Stomach (tissue), 8 donors: ENCODE measurements at regions not wholly inside any gene's neighbourhood (a gene's known extent, or its start where the extent isn't known, plus 50 kb on each side); places are given as distances from the start of the nearest gene placed in this dataset.
"Not testable (repeated sequence)": the region's sequence is repeated elsewhere in the genome, so short reads cannot be mapped to it uniquely, and the experiment has no call there.

Source experiments
- DNase-seq, 2 donors: peaks; one replicate each; pipeline versions ENCODE4 v3.0.0 to v3.0.0-alpha.2; 2013 to 2019
- H3K27ac ChIP-seq, 5 donors: fragments of 200-600 bp in 4 of 5; sonication (generic) in 4 of 5; one replicate each; pipeline ENCODE4 v1.5.1; 2013 to 2019; ENCODE audit warnings: mild to moderate bottlenecking in 1 of 5, moderate library complexity in 1 of 5
- H3K27me3 ChIP-seq, 3 donors: fragments of 200-600 bp; sonication (generic); one replicate each; pipeline ENCODE4 v1.5.1; 2017 to 2019; ENCODE audit warnings: mixed run types in 1 of 3
- H3K36me3 ChIP-seq, 4 donors: fragments of 200-600 bp; sonication (generic); 1 replicate in 3 of 4; 2 replicates in 1 of 4; pipeline ENCODE4 v1.5.1; 2016 to 2019
- H3K4me1 ChIP-seq, 4 donors: fragments of 200-600 bp; sonication (generic); one replicate each; pipeline ENCODE4 v1.5.1; 2016 to 2019
- H3K4me3 ChIP-seq, 4 donors: fragments of 200-600 bp; sonication (generic) in 3 of 4; one replicate each; pipeline ENCODE4 v1.5.1; 2016 to 2019; ENCODE audit warnings: mild to moderate bottlenecking in 1 of 4
- H3K9me3 ChIP-seq, 4 donors: fragments of 200-600 bp; sonication (generic); one replicate each; pipeline ENCODE4 v1.5.1; 2016 to 2019
- EP300 ChIP-seq: sonication (generic); formaldehyde crosslinking; IDR thresholded peaks from one replicate; pipeline ENCODE4 v1.6.1; 2017; ENCODE audit warnings: antibody characterized with exemption
- POLR2A ChIP-seq, 4 donors: fragments of 450-650 bp; IDR thresholded peaks; one replicate each; pipeline ENCODE4 v1.6.1; 2016; ENCODE audit warnings: antibody characterized with exemption in 4 of 4, control low read depth in 2 of 4, mild to moderate bottlenecking in 1 of 4, moderate library complexity in 1 of 4
- POLR2AphosphoS5 ChIP-seq, 3 donors: sonication (generic); formaldehyde crosslinking; IDR thresholded peaks; one replicate each; pipeline ENCODE4 v1.6.1; 2016; ENCODE audit warnings: antibody characterized with exemption in 3 of 3
- WGBS, 5 donors: extraction: QIAGEN DNeasy Blood & Tissue Kit in 3 of 5; methylation state at CpG; one replicate each; pipeline versions ENCODE4 v1.1.5 to v1.1.7; 2013 to 2018; 5-methylcytosine and 5-hydroxymethylcytosine counted together
- intact Hi-C: fragments of 100-400 bp; cut with DNase I; formaldehyde crosslinking; loops from one replicate; pipeline ENCODE4 v1.15.1; 2023; ENCODE audit warnings: low total_unique reads
- TF ChIP-seq, protein P1 (sequence below), 7 experiments: fragments of 450-650 bp in 4 of 7; fragments of 200-600 bp in 3 of 7; sonication (generic) in 3 of 7; IDR thresholded peaks; one replicate each; pipeline ENCODE4 v1.5.1; 2016 to 2019; ENCODE audit warnings: antibody characterized with exemption in 7 of 7, control low read depth in 2 of 7, mild to moderate bottlenecking in 1 of 7
- donor health status: healthy with polysubstance abuse.
- donor health status: Bipolar disorder and iron deficiency.
- donor health status: healthy.

DNA sequence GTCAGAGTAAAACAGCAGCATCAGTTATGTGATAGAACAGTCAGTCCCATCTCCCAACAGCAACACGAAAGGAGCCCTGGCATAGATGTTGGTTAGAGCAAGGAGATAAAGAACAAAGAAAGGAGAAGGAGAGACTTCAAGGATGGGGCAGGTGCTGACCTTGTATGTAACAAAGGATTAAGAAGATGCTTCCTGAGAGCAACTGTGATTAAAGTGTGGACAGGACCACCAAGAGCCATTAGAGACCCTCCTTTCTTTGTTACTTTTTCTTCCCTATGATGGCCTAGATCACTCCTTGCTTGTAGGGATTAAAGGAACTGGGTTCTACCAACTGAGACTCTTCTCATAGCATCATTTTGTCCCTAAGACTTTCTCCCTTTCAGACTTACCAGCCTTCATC, 75.2 kb upstream of the GPR6 start:
- WGBS, 5 donors = 74 to 91% (median 83%) methylated on average over 1 of the region's 1 CpG
- intact Hi-C loops = no loop called here
- no peak for DNase-seq
- no peaks in the 10 kb centered on the region for H3K4me1 ChIP-seq
- H3K27me3 ChIP-seq = no peaks in the 10 kb centered on the region
- no peak overlapping the region for H3K4me3 ChIP-seq
- no peaks in the 10 kb centered on the region for H3K36me3 ChIP-seq
- H3K9me3 ChIP-seq = no peaks in the 10 kb centered on the region
- TF ChIP-seq, protein P1, sequence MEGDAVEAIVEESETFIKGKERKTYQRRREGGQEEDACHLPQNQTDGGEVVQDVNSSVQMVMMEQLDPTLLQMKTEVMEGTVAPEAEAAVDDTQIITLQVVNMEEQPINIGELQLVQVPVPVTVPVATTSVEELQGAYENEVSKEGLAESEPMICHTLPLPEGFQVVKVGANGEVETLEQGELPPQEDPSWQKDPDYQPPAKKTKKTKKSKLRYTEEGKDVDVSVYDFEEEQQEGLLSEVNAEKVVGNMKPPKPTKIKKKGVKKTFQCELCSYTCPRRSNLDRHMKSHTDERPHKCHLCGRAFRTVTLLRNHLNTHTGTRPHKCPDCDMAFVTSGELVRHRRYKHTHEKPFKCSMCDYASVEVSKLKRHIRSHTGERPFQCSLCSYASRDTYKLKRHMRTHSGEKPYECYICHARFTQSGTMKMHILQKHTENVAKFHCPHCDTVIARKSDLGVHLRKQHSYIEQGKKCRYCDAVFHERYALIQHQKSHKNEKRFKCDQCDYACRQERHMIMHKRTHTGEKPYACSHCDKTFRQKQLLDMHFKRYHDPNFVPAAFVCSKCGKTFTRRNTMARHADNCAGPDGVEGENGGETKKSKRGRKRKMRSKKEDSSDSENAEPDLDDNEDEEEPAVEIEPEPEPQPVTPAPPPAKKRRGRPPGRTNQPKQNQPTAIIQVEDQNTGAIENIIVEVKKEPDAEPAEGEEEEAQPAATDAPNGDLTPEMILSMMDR (IDR thresholded peaks at IDR 0.05) = no peak
- TF ChIP-seq EP300 = no peak
- TF ChIP-seq POLR2A (IDR thresholded peaks at IDR 0.05) = no peak
- TF ChIP-seq POLR2AphosphoS5 (IDR thresholded peaks at IDR 0.05) = no peak
- H3K27ac ChIP-seq = no peak overlapping the region

DNA sequence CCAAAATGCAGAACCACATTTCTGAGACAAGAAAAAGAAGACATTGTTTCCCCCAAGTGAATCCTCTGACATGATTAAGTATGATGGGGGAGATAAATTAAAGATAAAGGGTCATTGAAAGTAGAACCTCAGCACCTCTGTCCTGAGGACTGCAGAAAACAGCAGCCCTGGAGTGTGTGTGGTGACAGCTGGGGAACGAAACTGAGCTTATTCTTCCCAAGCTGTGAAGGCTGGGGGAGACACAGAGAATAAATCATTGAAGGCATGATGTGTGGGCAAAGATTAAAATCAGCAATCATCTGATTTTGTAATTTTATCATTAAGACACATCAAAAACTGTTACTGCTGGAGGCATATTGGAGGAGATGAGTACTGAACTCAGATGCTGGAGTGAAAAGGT, 67.5 kb upstream of the GPR6 start:
- intact Hi-C loops = no loop called here
- Histone ChIP-seq H3K27ac (no peak overlapping the region), H3K36me3 (no peaks in the 10 kb centered on the region), H3K4me1 (peaks cover 0 to 3% (median 0%) of the 10 kb centered on the region in 4 donors), H3K4me3 (no peak overlapping the region), H3K9me3 (no peaks in the 10 kb centered on the region), H3K27me3 (no peaks in the 10 kb centered on the region)
- DNase-seq = no peak
- TF ChIP-seq EP300 (no peak), POLR2AphosphoS5 (IDR thresholded peaks at IDR 0.05) (no peak), POLR2A (IDR thresholded peaks at IDR 0.05) (no peak)
- TF ChIP-seq, protein P1 (IDR thresholded peaks at IDR 0.05) = no peak
- WGBS, 5 donors = 48 to 85% (median 59%) methylated on average over 1 of the region's 1 CpG

DNA sequence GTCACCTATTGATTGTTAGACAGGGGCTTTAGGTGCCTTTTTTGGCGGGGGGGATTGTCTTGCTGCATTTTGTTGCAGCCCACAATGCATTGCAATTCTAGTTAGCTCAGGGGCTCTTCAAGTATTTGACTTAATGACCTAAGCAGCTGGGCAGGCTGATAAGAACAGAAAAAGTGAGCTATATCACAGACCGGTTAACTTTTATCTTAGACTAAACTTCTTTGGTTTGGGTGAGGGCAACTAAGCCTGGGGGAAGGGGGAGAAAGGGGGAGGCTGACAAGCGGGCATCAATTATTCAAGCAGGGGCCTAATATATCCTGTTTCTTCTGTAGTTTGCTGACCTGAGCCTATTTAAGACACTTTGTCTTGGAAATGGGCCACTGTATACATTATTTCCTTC, 66.0 kb upstream of the GPR6 start:
- Histone ChIP-seq H3K27me3 (no peaks in the 10 kb centered on the region), H3K36me3 (no peaks in the 10 kb centered on the region), H3K9me3 (no peaks in the 10 kb centered on the region), H3K4me1 (peaks cover 0 to 3% (median 0%) of the 10 kb centered on the region in 4 donors), H3K4me3 (no peak overlapping the region), H3K27ac (no peak overlapping the region)
- DNase-seq = peak in 1 of 2 donors; percentile 21
- intact Hi-C loops = no loop called here
- 16 to 27% (median 21%) methylated on average over 3 of the region's 3 CpGs for WGBS, 5 donors
- TF ChIP-seq POLR2A (IDR thresholded peaks at IDR 0.05) = no peak
- no peak for TF ChIP-seq POLR2AphosphoS5 (IDR thresholded peaks at IDR 0.05)
- TF ChIP-seq, protein P1 (IDR thresholded peaks at IDR 0.05) = no peak
- no peak for TF ChIP-seq EP300

DNA sequence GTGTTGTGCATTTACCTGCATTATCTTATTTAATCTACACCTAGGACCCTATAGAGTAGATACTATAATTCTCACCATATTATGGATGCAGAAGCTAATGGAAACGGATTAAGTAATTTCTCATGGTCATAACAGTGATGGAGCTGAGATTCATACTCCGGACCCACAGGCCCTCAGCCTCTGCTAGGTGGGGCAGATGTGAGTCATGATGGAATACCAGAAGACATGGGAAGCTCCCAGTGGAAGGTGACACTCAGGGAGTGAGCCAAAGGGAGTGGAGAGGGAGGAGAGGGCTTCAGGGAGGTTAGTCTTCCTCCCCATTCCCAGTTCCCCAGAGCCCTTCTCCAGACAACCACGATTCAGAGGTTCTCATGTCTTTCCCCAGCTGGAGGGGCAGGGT, 65.2 kb upstream of the GPR6 start:
- no peak for DNase-seq
- H3K9me3 ChIP-seq = no peaks in the 10 kb centered on the region
- no peaks in the 10 kb centered on the region for H3K36me3 ChIP-seq
- H3K4me3 ChIP-seq = no peak overlapping the region
- H3K27ac ChIP-seq = no peak overlapping the region
- intact Hi-C loops = no loop called here
- 79 to 89% (median 86%) methylated on average over 3 of the region's 3 CpGs for WGBS, 5 donors
- peaks cover 0 to 3% (median 0%) of the 10 kb centered on the region in 4 donors for H3K4me1 ChIP-seq
- no peaks in the 10 kb centered on the region for H3K27me3 ChIP-seq
- TF ChIP-seq POLR2A (IDR thresholded peaks at IDR 0.05) = no peak
- TF ChIP-seq, protein P1 (IDR thresholded peaks at IDR 0.05) = no peak
- TF ChIP-seq EP300 = no peak
- no peak for TF ChIP-seq POLR2AphosphoS5 (IDR thresholded peaks at IDR 0.05)

DNA sequence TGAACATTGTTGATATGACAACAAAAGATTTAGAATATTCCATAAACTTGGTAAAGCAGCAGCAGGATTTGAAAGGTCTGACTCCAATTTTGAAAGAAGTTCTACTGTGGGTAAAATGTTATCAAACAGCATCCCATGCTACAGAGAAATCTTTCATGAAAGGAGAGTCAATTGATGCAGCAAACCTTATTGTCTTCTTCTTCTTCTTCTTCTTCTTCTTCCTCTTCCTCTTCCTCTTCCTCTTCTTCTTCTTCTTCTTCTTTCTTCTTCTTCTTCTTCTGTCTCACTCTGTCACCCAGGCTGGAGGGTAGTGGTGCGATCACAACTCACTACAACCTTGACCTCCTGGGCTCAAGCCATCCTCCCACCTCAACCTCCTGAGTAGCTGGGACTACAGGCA, 62.4 kb upstream of the GPR6 start:
- H3K36me3 ChIP-seq, H3K27me3 ChIP-seq, H3K4me1 ChIP-seq, DNase-seq, intact Hi-C loops, H3K27ac ChIP-seq, H3K4me3 ChIP-seq, H3K9me3 ChIP-seq: not testable (repeated sequence)
- 96 to 100% (median 97%) methylated on average over 1 of the region's 1 CpG for WGBS, 5 donors
